OCI-LY3 (cell line): ENCODE measurements at regions not wholly inside any gene's neighbourhood (a gene's known extent, or its start where the extent isn't known, plus 50 kb on each side); places are given as distances from the start of the nearest gene placed in this dataset.

ENCODE experiments used
- H2AFZ ChIP-seq: fragments of 200-600, 300-600 bp; shearing (Covaris generic); 2 replicates; pipeline ENCODE4 v1.6.0; 2014; ENCODE audit warnings: antibody characterized with exemption, low read depth, low read length
- H3K27ac ChIP-seq: fragments of 200-600, 300-600 bp; sonication (generic); 2 replicates; pipeline ENCODE4 v1.5.1; 2014; ENCODE audit warnings: mild to moderate bottlenecking, low read length, moderate library complexity, mixed read lengths
- H3K27me3 ChIP-seq: fragments of 200-600, 300-600 bp; sonication (generic); 2 replicates; pipeline ENCODE4 v1.6.1; 2014; ENCODE audit warnings: low read depth, low read length, mixed read lengths
- H3K36me3 ChIP-seq: fragments of 200-600, 300-600 bp; sonication (generic); replicated peaks from 2 replicates; pipeline ENCODE3; 2014; ENCODE audit warnings: low read depth, low read length, mixed read lengths
- H3K4me1 ChIP-seq: fragments of 300-600, 200-600 bp; sonication (generic); 2 replicates; pipeline ENCODE4 v1.6.1; 2014; ENCODE audit warnings: low read length, mixed read lengths
- H3K4me2 ChIP-seq: fragments of 200-600, 300-600 bp; sonication (generic); 2 replicates; pipeline ENCODE4 v1.6.1; 2014; ENCODE audit warnings: low read length, mixed read lengths
- H3K4me3 ChIP-seq: fragments of 300-600, 200-600 bp; sonication (generic); 2 replicates; pipeline ENCODE4 v1.5.1; 2014; ENCODE audit warnings: antibody characterized with exemption, mild to moderate bottlenecking, low read length, moderate library complexity
- H3K79me2 ChIP-seq: fragments of 300-600, 200-600 bp; shearing (Covaris generic); 2 replicates; pipeline ENCODE4 v1.6.1; 2014; ENCODE audit warnings: mild to moderate bottlenecking, low read length, mixed read lengths
- H3K9ac ChIP-seq: fragments of 300-600, 200-600 bp; shearing (Covaris generic); 2 replicates; pipeline ENCODE4 v1.6.0; 2014; ENCODE audit warnings: mild to moderate bottlenecking, low read length, moderate library complexity
- H3K9me3 ChIP-seq: fragments of 200-600, 300-600 bp; shearing (Covaris generic); 2 replicates; pipeline ENCODE4 v1.6.1; 2014; ENCODE audit warnings: low read length, mixed read lengths; ENCODE audit not compliant: insufficient read depth
- H4K20me1 ChIP-seq: fragments of 200-600, 300-600 bp; sonication (generic); 2 replicates; pipeline ENCODE4 v1.6.1; 2016; ENCODE audit warnings: low read length, mixed read lengths; ENCODE audit not compliant: insufficient read depth
- EZH2phosphoT487 ChIP-seq: fragments of 200-600 bp; shearing (Covaris generic); IDR thresholded peaks from 2 replicates; pipeline ENCODE4 v1.6.1; 2018; ENCODE audit warnings: antibody characterized with exemption, mixed run types, low read depth
- TF ChIP-seq, protein P1 (sequence below): fragments of 200-600, 300-600 bp; sonication (generic); IDR thresholded peaks from 2 replicates; pipeline ENCODE4 v1.5.1; 2014; ENCODE audit warnings: antibody characterized with exemption, low read length, low read depth

DNA sequence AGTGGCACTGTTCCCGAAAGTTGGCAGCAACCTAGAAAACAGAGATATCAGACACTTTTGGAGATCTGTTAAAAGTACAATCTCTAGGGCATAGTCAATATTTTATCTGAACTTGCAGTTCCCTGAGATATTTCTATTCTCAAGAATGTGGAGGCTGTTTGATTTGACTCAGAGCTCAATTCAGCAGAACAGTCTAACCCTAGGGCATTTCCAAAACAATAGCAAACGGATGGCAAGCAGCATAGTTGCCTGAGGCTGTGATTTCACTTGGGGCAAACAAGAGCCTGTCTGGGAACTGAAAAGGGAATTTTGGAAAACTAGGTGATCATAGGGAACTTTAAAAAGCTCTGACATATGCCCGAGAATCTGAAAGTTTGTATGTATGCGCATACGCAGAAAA is 772.8 kb upstream of the LRRTM1 start:
- no peaks in the 10 kb centered on the region for H4K20me1 ChIP-seq
- H3K27me3 ChIP-seq = no peaks in the 10 kb centered on the region
- H3K9ac ChIP-seq = no peak overlapping the region
- no peak overlapping the region for H3K27ac ChIP-seq
- no peaks in the 10 kb centered on the region for H3K4me1 ChIP-seq
- H3K4me3 ChIP-seq = no peak overlapping the region
- no peaks in the 10 kb centered on the region for H3K79me2 ChIP-seq
- H3K9me3 ChIP-seq = no peaks in the 10 kb centered on the region
- TF ChIP-seq, protein P1, sequence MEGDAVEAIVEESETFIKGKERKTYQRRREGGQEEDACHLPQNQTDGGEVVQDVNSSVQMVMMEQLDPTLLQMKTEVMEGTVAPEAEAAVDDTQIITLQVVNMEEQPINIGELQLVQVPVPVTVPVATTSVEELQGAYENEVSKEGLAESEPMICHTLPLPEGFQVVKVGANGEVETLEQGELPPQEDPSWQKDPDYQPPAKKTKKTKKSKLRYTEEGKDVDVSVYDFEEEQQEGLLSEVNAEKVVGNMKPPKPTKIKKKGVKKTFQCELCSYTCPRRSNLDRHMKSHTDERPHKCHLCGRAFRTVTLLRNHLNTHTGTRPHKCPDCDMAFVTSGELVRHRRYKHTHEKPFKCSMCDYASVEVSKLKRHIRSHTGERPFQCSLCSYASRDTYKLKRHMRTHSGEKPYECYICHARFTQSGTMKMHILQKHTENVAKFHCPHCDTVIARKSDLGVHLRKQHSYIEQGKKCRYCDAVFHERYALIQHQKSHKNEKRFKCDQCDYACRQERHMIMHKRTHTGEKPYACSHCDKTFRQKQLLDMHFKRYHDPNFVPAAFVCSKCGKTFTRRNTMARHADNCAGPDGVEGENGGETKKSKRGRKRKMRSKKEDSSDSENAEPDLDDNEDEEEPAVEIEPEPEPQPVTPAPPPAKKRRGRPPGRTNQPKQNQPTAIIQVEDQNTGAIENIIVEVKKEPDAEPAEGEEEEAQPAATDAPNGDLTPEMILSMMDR = no peak
- TF ChIP-seq EZH2phosphoT487 = no peak
- no peak overlapping the region for H3K4me2 ChIP-seq
- no peaks in the 10 kb centered on the region for H3K36me3 ChIP-seq
- H2AFZ ChIP-seq = no peak overlapping the region

DNA sequence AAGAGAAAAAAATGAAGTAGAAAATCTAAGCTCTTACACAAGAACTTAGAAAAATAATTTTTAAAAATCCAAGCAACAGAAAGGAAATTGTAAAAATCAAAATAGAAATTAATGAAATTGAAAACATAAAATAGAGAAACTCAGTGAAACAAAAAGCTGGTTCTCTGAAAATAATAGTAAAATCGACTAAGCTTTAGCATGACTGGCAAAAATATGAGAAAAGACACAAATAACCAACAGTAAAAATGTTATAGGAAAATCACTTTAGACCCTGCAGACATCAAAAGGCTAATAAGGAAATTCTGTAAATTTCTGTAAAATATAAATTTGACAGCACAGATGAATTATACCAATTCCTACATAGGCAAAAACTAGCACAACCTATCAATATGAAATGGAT is 768.9 kb upstream of the LRRTM1 start:
- Histone ChIP-seq H3K27me3 (no peaks in the 10 kb centered on the region), H3K27ac (no peak overlapping the region), H4K20me1 (no peaks in the 10 kb centered on the region), H3K9ac (no peak overlapping the region), H3K4me3 (no peak overlapping the region), H3K36me3 (no peaks in the 10 kb centered on the region), H3K4me1 (no peaks in the 10 kb centered on the region), H2AFZ (no peak overlapping the region), H3K79me2 (no peaks in the 10 kb centered on the region), H3K9me3 (no peaks in the 10 kb centered on the region), H3K4me2 (no peak overlapping the region)
- TF ChIP-seq EZH2phosphoT487 = no peak
- TF ChIP-seq, protein P1 = no peak

DNA sequence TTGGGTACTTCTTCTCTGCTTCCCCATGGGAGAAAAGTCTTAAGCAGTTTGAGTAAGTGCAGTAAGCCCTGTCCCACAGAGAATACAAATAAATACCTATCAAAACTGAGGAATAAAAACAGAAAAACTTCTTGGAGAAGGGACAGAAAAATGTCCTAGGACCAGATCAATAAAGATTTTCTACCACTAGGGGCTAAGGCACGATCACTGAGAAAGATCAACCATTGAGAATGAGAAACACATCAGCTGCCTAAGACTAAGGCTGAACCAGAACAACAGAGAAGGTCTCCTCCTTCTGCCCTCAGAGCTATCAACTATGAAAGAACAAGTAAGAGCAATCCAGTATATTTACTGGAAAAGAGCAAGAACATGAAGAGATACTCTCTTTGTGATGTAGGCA is 763.6 kb upstream of the LRRTM1 start:
- no peak overlapping the region for H2AFZ ChIP-seq
- no peak overlapping the region for H3K9ac ChIP-seq
- H4K20me1 ChIP-seq = no peaks in the 10 kb centered on the region
- TF ChIP-seq EZH2phosphoT487 = no peak
- TF ChIP-seq, protein P1 = no peak
- H3K27ac ChIP-seq = no peak overlapping the region
- no peaks in the 10 kb centered on the region for H3K4me1 ChIP-seq
- H3K4me2 ChIP-seq = no peak overlapping the region
- no peaks in the 10 kb centered on the region for H3K79me2 ChIP-seq
- no peaks in the 10 kb centered on the region for H3K9me3 ChIP-seq
- no peaks in the 10 kb centered on the region for H3K27me3 ChIP-seq
- no peaks in the 10 kb centered on the region for H3K36me3 ChIP-seq
- H3K4me3 ChIP-seq = no peak overlapping the region

DNA sequence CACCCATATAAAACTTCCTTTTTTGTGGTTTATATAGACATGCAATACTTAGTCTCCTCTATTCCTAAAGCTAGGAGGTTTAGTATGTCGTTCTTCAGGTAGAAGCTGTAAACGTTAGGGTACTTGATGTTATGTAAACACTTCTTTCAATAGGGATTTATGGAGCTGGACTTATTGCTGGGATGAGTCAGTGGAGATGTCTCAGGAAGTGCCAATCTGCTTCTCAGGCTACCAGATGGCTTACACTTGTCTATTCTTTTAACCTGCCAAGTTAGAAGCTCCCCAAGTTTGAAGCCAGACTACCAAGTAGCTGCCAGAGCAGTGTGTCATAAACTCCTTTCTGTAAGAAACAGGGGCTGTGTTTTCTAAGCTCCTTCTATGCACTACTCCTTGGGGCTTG is 756.5 kb upstream of the LRRTM1 start:
- no peaks in the 10 kb centered on the region for H4K20me1 ChIP-seq
- H3K4me3 ChIP-seq = no peak overlapping the region
- no peaks in the 10 kb centered on the region; the same call in none of the 2 replicates for H3K9me3 ChIP-seq
- TF ChIP-seq, protein P1 = no peak
- no peak for TF ChIP-seq EZH2phosphoT487
- H3K4me2 ChIP-seq = no peak overlapping the region
- no peak overlapping the region for H3K9ac ChIP-seq
- no peaks in the 10 kb centered on the region for H3K36me3 ChIP-seq
- H3K79me2 ChIP-seq = no peaks in the 10 kb centered on the region
- H2AFZ ChIP-seq = no peak overlapping the region
- no peaks in the 10 kb centered on the region for H3K27me3 ChIP-seq
- H3K4me1 ChIP-seq = no peaks in the 10 kb centered on the region
- H3K27ac ChIP-seq = no peak overlapping the region
